ENCODE measurements at regions not wholly inside any gene's neighbourhood (a gene's known extent, or its start where the extent isn't known, plus 50 kb on each side); places are given as distances from the start of the nearest gene placed in this dataset.

DNA sequence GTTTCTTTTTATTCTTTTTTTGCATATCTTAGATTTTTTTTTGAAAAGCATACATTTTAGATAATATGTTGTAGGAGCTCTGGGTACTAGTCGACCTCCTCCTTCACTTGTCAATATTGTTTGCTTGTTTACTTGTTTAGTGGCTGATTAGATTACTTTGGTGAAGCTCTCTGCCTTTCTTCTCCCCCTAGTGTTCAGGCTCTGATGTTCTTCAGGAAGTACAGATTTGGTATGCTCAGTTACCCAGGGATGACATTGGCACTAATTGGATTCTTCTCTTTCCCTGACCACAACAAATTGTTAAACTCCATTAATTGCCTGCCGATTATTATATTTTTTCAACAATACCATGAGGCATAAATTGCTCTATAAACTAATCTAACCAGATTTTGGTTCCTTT is 491.2 kb downstream of the SUCLG1 start:
- TF ChIP-seq, protein P1, sequence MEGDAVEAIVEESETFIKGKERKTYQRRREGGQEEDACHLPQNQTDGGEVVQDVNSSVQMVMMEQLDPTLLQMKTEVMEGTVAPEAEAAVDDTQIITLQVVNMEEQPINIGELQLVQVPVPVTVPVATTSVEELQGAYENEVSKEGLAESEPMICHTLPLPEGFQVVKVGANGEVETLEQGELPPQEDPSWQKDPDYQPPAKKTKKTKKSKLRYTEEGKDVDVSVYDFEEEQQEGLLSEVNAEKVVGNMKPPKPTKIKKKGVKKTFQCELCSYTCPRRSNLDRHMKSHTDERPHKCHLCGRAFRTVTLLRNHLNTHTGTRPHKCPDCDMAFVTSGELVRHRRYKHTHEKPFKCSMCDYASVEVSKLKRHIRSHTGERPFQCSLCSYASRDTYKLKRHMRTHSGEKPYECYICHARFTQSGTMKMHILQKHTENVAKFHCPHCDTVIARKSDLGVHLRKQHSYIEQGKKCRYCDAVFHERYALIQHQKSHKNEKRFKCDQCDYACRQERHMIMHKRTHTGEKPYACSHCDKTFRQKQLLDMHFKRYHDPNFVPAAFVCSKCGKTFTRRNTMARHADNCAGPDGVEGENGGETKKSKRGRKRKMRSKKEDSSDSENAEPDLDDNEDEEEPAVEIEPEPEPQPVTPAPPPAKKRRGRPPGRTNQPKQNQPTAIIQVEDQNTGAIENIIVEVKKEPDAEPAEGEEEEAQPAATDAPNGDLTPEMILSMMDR (IDR thresholded peaks at IDR 0.05): no peak

- TF ChIP-seq, protein P1 (IDR thresholded peaks at IDR 0.05): no peak
Measured at GRCh38 chr2:83961512-83961911, 497.6 kb downstream of the SUCLG1 start.

DNA sequence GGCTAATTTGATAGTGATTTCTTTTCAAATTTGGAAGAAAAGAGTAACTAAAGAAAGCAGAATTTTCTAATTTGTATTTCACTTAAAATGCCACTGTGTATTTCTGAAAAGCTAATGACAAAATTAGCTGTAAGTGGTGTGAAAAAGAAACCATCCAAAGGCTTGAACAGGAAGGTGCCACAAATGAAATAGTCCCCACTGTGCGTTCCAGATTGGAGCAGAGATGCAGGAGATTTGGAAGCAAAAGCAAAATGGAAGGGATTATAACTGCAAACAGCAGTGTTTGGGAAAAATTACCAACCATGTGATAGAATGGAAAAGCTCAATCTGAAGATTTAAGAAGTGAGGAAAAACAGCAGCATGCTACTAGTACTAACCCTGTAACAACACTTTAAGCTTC is 498.7 kb downstream of the SUCLG1 start:
- TF ChIP-seq, protein P1 (IDR thresholded peaks at IDR 0.05): no peak

DNA sequence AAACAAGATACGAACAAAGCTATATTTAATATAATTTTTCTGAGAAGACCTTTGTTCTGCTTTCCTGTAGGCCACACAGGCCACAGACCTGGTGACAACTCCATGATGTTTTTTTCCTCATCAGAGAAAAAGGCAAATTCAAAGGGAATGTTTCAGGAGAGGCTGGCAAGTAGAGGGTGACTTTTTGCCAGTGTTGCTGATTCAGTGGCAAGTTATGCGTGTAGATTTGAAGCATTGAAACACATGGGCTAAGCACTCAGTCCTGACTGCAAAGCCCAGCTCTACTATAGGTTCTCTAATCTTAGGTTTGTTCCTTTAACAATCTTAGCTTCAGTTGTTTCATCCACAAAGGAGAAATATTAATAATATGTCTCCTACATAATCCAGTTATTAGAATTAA is 499.8 kb downstream of the SUCLG1 start:
- TF ChIP-seq, protein P1 (IDR thresholded peaks at IDR 0.05): no peak

DNA sequence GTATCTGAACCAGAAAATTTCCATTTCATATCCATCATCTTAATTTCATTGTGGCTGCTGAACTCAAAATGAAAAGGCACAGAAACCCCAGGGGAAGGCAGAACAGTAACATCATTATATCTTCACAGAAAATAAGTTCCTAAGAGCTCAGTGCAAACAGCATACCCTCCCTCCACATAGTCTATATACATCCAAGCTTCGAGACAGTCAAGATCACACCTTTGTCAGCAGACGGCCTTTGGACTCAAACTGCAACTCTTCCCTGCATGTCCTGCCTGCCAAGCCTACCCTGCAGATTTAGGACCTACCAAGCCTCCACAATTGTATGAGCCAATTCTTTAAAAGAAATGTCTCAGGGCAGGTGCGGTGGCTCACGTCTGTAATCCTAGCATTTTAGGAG is 502.1 kb downstream of the SUCLG1 start:
- TF ChIP-seq, protein P1 (IDR thresholded peaks at IDR 0.05): no peak

- TF ChIP-seq, protein P1 (IDR thresholded peaks at IDR 0.05): no peak
Measured at GRCh38 chr2:83953697-83954096, 505.4 kb downstream of the SUCLG1 start.

DNA sequence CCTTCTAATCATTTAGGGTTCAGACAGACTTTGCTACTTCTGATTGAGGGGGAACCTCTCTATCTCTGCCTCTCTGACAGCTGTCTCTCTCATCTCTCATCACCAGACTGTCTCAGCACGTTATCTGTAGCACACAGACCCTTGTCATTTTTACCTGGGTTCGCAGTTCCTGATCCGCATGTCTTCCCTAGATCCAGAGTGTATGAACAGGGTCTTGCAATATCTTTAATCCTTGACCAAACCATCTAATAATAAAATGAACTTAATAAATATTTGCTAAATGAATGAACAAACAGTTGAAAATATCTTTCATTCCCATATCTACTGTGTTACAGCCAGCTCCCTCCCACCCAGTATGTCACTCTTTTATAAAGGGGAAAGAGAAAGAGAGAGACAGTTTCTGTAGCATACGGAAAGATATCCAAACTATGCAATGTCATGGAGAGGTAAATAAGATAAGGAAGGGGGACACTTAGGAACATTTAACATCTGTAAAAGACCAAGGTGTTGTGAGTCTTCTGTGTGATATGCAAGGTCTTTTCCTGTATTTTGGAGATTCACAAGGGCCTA is 507.6 kb downstream of the SUCLG1 start:
- TF ChIP-seq, protein P1 (IDR thresholded peaks at IDR 0.05): no peak

GRCh38 chr2:83949361-83949760 is 509.7 kb downstream of the SUCLG1 start:
- TF ChIP-seq, protein P1 (IDR thresholded peaks at IDR 0.05): no peak
